Stimulated activated CD4-positive, alpha-beta T cell treated with anti-CD3 and anti-CD28 coated beads, Interleukin-15, amount 100 ng/mL, for 1 hour (primary cell): ENCODE measurements at regions not wholly inside any gene's neighbourhood (a gene's known extent, or its start where the extent isn't known, plus 50 kb on each side); places are given as distances from the start of the nearest gene placed in this dataset.
"Not testable (repeated sequence)": the region's sequence is repeated elsewhere in the genome, so short reads cannot be mapped to it uniquely, and the experiment has no call there.

Source experiments
- DNase-seq, 2 donors: peaks; one replicate each; pipeline ENCODE4 v3.0.0-alpha.2; 2020; ENCODE audit warnings: low read depth in 1 of 2, low spot score in 1 of 2

DNA sequence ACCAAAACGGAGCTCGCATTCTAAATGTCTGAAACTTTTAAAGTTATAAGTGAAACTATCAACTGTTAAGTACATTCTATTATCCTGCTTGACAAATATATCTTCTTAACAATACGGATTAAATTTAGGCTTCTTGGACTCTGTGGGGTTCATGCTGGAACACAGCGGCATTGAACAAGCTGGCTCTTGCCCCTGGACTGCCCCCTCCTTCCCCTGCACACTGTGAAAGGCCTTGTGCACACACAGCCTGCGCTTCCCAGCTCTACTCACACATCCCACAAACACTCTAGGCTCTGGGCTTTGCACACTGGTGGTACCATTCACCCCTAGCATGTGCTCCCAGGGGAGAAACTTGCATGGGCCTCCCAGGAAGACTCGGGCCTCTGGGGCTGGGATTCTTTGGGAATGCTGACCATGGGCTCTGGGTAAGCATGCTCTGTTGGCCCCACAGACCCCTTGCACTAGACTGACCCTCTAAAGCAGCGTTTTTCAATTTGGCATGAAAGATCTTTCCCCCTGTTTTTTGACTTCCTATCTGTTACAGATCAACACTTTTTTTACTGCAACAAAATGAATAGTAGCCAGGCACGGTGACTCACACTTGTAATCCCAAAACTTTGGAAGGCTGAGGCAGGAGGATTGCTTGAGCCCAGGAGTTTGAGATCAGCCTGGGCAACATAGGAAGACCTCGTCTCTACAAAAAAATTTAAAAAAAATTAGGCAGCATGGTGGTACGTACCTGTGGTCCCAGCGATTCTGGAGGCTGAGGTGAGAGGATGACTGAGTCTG, 96.2 kb upstream of the CPM start:
- no peak for DNase-seq

DNA sequence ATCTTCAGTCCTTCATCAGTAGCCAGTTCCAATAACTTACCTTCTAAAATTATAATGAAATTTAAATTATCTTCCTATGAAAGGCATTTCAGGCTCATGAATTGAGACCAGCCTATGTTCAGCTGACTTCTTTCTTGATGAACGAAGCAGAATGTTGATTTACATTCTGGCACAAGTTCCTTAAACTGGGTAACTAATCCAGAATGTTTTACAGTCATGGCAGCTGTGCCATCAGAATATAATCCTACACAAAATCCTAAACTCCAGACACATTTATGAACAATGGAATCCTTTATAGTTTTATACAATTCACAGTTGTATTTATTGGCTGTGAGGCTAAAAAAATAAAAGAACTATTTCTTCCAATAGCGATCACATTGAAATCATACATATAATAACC, 97.3 kb upstream of the CPM start:
- DNase-seq, result no peak

DNA sequence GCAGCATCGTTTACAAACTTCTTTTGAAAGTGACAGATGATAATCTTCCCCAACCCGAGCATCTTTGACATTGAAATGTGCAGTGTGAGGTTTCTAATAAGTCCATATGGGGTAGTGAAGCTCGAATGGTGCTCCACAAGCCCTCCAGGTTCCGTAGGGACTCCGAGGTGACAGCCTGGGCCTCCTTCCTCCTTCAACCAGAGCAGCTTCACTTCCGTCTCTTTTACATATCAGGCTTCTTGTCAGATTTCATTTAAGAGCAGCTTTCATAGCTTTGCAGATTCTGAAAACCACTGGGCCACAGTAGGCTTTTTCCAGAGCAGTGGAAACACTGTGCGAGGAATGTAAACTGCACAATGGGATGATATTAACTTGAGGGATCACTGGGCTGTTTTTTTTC, 103.6 kb upstream of the CPM start:
- DNase-seq, result no peak

DNA sequence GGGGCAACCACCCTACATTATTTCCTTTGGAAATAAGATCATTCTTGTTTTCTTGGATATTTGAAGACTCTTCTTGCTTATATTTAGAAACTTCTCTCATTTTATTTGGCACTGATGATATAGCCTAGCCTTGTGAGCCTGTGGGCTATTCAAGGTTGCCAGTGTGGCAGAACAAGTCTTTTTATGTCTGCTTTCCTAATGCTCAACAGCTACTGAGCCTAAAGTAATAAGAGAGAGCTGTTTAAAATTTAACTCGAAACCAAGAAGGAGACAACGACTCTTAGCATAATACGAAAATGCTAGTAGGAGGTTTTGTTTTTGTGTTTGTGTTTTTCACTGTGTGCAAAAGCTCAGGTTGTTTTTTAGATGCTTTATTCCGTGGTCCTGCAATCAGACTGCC, 104.0 kb upstream of the CPM start:
- DNase-seq, result no peak

DNA sequence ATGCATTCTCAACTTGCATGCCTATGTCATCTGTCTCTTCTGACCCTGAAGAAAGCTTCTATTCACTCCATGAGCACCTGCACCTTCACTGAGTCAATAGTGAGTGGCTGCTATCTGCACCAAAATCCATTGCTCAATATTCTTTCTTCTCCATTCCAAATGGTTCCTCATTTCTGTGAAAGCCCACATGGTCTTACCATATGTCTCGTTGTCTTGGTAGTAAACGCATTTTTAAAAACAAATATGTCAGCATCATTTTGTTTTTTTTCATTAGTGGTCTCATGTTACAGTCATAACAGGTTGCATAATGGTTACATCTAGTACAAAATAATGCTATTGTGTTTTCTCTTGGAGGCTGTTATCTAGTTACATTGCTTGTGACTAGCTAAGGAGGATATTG, 106.9 kb upstream of the CPM start:
- DNase-seq, result no peak

DNA sequence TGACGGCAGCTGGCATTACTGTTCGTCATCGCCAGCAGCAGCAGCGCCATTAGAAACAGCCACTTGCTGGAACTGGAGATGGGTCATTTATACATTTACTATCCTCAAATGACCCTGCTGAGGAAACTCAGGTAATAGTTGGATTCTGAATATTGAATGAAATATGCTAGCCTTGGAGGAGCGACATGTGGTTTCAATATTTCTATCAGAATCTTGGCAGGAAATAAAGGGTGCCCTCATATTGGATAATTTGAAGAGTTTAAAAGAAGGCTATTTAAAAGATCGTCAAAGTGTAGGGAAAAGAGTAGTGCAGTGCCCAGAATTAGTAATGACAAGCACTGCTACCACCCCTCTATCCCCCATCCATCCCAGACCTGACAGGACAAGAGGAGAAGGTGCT, 109.6 kb upstream of the CPM start:
- DNase-seq, result no peak

DNA sequence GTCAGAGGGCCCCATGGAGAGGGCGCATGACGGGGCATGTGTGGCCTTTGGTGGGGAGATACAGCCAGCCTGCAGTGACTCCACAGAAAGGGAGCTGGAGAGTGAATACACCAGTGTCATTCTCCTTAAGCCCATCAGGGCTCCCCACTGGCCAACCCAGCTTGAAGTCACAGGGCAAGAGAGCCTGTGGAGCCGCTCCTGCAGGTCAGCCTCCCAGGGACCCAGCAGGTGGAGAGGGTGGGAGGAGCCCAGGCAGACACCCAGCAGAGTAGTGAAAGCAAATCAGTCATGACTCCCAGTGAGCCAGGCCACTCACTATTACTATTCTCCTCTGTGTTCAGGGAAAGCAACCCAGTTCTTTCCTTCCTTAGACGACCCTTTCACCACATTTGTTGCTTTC, 110.0 kb upstream of the CPM start:
- no peak for DNase-seq

DNA sequence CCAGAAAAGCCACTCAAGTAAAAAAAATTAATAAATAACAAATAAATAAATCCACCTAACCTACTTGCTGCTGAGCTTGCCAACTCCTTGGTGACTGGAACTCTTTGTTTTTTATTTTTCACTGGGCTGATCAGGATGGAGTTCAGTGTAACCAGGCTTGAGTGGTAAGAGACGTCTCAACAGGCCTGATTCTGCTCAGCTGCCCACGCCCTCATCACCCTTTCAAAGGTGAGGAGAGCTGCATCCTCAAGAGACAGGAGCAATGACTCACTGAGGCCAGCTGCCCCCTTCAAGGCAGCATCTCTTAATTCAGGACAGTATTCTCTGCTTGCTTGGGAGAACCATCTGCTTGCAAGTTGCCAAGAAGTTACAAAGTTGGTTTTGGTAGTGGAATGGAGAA, 111.9 kb upstream of the CPM start:
- DNase-seq, result no peak

DNA sequence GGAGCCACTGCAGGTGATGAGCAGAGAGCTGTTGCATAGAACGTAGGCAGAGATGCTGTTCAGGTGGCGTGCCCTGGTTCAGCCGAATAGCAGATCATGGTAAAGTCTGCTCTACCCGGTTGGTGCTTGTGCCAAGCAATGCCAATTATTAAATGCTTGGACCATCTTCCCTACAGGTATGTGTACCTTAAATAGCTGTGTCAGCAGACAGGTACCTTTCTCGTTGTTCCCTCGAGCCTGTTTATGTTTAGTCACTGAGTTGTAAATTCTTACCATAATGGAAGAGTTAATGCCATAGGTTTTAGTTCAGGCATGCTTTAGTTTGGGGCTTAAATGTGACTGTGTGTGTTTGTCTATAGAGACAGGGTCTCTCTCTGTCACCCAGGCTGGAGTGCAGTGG, 112.5 kb upstream of the CPM start:
- no peak for DNase-seq

DNA sequence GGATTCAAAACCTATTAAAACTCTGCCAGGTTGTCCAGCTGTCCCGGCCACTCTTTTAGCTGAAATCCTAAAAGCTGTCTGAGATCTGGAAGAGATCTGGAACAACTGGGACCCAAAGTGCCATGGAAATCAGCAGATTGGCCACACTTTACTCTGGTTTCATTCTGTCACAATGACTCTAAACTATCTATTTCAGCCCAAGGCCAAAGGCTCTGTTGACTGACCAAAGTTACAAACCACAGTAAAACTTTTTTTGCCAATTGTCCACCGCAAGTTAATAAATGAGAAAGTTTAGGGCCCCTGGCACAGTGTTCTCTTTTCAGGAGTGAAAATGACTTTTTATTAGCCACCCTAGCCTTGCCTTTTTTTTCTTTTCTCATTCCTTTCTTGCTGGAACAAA, 113.4 kb upstream of the CPM start:
- DNase-seq, result no peak

DNA sequence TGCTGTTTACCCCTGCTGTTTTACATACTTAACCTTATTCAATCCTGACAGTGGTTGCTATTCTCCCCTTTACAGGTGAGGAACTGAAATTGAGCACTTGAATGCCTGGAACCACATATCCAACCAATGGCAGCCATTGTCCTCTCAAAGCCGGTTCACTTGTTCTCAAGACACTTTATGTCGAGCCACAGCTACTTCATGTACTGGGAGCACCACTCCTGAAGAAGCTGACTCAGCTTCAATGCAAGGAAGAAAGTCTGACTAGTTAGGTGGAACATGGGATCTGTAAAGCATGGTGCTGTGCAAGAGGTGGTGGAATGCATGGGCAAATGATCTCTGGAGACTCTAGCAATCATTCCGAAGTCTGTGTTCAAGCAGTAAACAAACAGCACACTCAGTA, 113.9 kb upstream of the CPM start:
- no peak for DNase-seq

DNA sequence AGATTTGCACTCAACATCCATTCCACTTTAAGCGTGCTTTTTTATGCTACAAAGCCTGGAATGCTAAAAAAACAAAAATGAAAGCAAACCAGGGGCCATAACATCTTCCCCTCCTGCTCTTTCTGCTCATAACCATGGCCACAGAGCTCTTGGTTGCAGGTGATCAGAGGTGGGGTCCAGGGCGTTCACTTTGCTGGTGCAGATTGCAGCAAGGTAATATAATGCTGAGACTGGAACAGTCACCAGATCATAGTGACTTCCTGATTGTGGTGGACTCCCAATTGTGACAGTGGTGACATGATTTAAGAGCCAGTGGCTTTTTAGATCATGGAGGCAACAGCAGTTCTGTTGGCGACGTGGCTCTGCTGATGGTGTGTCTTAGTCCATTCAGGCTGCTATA, 115.0 kb upstream of the CPM start:
- no peak for DNase-seq

DNA sequence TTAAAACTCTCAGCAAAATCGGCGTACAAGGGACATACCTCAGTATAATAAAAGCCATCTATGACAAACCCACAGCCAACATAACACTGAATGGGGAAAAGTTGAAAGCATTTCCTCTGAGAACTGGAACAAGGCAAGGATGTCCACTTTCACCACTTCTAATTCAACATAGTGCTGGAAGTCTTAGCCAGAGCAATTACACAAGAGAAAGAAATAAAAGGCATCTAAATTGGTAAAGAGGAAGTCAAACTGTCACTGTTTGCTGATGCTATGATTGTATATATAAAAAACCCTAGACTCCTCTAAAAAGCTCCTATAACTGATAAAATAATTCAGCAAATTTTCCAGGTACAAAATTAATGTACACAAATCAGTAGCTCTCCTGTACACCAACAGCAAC, 116.9 kb upstream of the CPM start:
- not testable (repeated sequence) for DNase-seq

DNA sequence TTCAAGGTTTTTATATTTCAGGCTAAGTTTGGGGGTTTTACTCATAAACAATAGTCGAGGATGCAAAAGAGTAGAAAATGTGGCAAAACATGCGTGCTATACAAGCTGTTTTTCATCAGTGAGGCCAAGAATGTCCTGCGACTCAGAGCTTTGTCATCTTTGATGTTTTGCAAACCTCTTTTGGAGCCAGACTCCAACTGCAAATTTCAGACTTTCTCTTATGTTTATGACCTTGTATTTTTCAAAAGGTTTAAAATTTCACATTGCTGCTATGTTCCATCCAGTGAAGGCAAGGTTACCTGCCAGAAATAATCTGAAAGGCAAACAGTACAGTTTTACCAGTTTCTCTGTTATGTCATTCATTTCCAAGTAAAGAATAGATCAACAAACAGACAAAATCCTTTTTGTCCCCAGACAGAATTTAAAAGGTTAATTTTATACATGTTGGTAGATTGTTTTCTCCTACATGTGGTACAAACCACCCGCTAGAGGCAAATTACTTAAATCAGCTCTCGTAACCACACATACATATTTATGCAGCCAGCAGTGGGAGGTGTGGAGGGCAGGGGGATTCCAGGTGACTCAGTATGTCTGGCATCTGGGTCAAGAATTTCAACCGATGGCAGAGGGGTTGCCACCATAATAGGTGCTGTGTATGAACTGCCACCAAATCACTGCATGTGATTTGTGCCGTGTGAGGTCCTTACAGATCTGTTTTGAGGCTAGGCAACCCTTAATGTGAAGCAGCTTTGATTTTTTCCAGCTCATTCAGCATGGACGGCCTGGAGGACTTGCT, 119.8 kb upstream of the CPM start:
- DNase-seq, result peak in 1 of 2 donors; percentile 13

DNA sequence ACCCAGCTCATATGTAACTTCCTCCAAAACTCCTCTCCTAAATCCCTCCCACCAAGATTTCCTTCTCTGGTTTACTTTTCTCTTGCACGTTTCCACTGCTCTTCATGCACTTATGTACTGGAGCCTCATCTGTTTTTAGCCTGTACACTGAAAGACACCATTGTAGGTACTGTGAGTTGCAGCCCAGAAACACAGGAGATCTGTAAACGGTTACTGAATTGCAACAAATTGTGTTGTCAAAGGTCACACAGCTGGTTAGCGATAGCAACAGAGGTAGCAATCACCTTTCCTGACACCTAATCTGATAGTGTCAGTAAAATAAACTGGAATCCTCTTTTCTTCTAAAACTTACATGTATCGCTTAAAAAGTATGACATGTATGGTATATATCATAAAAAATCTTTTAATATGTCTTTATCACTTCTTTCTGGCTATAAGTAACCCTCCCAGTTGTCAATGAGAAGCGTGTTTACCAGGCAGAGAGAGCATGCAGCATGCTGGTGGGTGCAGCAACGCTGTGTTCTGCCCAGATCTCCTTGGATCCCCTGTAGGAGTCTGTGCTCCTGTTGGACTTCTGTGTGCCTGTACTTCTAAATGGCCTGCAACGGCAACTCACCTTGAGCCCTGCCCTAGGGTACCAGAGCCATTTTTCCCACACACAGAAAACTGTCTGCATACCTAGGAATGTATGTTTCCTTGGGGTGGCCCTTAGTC, 121.5 kb upstream of the CPM start:
- no peak for DNase-seq

DNA sequence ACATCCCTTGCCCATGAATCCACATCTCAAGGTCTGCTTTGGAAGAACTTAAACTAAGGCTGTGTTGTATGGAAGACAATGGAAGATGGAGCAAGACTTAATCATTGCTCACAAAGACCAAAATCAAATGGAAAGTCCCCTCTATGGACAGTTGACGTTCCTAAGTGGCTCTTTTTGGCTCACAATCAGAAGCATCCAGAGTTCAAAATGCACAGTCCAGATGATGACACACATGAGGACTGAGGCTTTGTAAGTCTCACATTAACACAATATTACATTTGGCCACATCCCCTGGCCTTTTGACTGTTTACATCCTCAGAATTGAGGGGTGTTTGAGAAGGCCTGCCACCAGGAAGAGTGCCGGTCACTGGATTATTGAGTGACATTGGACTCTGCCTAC, 122.3 kb upstream of the CPM start:
- DNase-seq, result no peak

DNA sequence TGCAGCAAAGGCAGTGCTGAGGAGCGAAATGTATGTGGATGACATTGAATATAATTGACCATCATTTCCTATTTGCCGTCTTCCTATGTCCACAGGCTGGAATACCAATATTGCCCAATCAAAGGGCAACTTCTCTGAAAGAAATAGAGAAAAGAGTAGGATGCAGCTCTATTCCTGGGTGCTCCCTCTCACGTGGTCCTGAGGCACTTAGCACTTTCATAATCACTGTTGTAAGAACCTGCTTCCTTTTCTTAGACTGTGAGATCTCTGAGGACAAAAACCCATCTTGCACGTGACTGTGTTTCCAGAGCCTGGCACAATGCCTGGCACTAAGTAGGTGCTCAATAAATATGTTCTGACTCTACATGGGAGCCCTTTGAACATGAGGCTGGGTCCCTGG, 122.7 kb upstream of the CPM start:
- DNase-seq, result no peak

DNA sequence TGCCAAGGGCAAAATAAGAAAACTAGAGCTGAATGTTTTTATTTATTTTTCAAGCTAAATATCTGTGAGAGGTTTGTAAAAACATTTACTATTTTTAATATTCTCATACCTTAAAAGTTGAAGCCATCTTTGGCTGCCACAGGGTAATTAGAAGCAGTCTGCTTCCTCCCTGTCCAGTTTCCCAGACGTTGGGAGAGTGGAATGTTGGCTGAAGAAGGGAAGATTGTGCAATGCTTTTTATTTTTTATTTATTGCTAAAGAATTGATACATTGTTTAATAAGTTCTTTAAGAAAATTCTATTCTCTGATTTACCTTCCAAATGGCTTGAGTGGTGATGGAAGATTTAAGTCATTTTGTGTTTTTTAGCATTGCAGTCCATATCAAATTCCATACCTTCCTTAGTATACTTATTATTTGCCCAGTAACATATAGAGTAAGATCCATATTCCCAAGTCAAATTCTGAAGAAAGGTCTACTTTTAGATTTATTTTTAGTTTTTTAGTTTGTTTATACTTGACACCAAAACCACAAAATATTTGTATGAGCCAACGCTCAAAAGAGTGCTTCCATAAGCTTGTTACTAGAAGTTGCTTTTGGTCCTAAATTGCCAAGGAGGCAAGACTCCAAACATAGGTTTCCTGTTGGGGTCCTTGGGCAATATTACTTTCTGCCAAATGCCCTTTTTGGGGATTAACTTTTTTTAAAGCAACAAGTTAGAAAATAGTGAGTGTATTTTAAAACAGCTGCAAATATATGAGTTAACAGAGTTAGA, 124.0 kb upstream of the CPM start:
- no peak for DNase-seq

DNA sequence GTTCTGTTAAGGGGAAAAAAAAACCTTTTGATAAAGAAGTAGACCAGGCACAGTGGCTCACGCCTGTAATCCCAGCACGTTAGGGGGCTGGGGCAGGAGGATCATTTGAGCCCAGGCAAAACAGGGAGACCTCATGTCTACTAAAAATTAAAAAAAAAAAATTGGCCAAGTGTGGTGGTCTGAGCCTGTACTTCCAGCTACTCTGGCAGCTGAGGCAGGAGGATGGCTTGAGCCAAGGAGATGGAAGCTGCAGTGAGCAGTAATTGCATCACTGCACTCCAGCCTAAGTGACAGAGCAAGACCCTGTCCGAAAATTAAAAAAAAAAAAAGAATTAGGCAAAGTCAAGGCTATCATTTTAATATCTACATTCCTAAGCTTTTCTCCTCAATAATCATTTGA, 124.8 kb upstream of the CPM start:
- no peak for DNase-seq

DNA sequence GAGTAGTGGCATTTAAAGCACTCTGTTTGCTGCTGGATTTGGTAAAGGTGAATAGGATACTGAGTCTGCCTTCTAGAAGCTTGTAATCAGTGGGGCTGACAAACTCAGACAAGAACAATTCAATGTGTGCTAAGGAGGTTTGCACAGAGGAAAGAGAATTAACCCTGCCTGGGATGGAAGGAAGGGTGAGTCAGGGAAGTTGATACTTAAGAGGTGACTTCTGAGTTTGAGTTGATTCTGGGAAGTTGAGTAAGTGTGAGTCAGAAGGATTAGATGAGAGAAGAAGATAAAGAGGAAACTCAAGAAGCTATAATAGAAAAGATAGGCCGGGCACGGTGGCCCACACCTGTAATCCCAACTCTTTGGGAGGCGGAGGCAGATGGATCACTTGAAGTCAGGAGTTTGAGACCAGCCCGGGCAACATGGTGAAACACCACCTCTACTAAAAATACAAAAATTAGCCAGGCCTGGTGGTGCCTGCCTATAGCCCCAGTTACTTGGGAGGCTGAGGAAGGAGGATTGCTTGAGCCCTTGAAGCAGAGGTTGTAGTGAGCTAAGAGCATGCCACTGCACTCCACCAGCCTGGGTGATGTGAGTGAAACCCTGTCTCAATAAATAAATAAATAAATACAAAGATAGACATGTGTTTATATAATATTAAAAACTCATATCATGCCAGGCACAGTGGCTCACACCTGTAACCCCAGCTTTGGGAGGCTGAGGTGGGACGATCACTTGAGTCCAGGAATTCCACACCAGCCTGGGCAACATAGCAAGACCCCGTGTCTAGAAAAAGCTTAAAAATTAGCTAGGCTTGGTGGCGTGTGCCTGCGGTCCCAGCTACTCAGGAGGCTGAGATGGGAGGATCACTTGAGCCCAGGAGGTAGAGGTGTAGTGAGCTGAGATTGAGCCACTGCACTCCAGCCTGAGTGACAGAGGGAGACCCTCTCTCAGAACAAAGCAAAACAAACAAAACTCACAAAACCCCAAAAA, 126.8 kb upstream of the CPM start:
- no peak for DNase-seq
